Ascending aorta (tissue), 2 donors: ENCODE measurements at regions not wholly inside any gene's neighbourhood (a gene's known extent, or its start where the extent isn't known, plus 50 kb on each side); places are given as distances from the start of the nearest gene placed in this dataset.

Experiments
- DNase-seq, 2 donors: peaks; one replicate each; pipeline ENCODE4 v3.0.0-alpha.2; 2019; ENCODE audit warnings: low spot score in 2 of 2
- H3K27ac ChIP-seq, 2 donors: fragments of 200-600 bp; sonication (generic); one replicate each; pipeline ENCODE4 v1.5.1; 2016 to 2017; ENCODE audit warnings: mild to moderate bottlenecking in 1 of 2
- H3K27me3 ChIP-seq: fragments of 200-600 bp; sonication (generic); one replicate; pipeline ENCODE4 v1.5.1; 2017
- H3K36me3 ChIP-seq, 2 donors: fragments of 200-600 bp; sonication (generic); one replicate each; pipeline ENCODE4 v1.5.1; 2016
- H3K4me1 ChIP-seq, 2 donors: fragments of 200-600 bp; sonication (generic); one replicate each; pipeline ENCODE4 v1.5.1; 2016 to 2017; ENCODE audit warnings: mild to moderate bottlenecking in 1 of 2
- H3K4me3 ChIP-seq, 2 donors: fragments of 200-600 bp; sonication (generic); one replicate each; pipeline ENCODE4 v1.5.1; 2016 to 2017; ENCODE audit warnings: mild to moderate bottlenecking in 1 of 2
- H3K9me3 ChIP-seq, 2 donors: fragments of 200-600 bp; sonication (generic); one replicate each; pipeline ENCODE4 v1.5.1; 2016
- CTCF ChIP-seq, 3 experiments: fragments of 200-600 bp in 2 of 3; fragments of 450-650 bp in 1 of 3; sonication (generic) in 2 of 3; IDR thresholded peaks; one replicate each; pipeline ENCODE4 v1.5.1; 2016 to 2019; ENCODE audit warnings: antibody characterized with exemption in 3 of 3, mild to moderate bottlenecking in 1 of 3, moderate library complexity in 1 of 3
- intact Hi-C: fragments of 100-400 bp; cut with DNase I; formaldehyde crosslinking; loops from one replicate; pipeline ENCODE4 v1.15.1; 2023

- TF ChIP-seq CTCF (IDR thresholded peaks at IDR 0.05) = no peak
- Histone ChIP-seq H3K4me3 (no peak overlapping the region), H3K36me3 (no peaks in the 10 kb centered on the region), H3K27me3 (no peaks in the 10 kb centered on the region), H3K4me1 (no peaks in the 10 kb centered on the region), H3K9me3 (no peaks in the 10 kb centered on the region), H3K27ac (no peak overlapping the region)
- no peak for DNase-seq
- intact Hi-C loops = no loop called here
Observed at GRCh38 chr3:193883551-193883950, 252.4 kb upstream of the HES1 start.

GRCh38 chr3:193884027-193884426 lies 251.9 kb upstream of the HES1 start:
- Histone ChIP-seq H3K4me3 (no peak overlapping the region), H3K4me1 (no peaks in the 10 kb centered on the region), H3K9me3 (no peaks in the 10 kb centered on the region), H3K27ac (no peak overlapping the region), H3K27me3 (no peaks in the 10 kb centered on the region), H3K36me3 (no peaks in the 10 kb centered on the region)
- no peak for TF ChIP-seq CTCF (IDR thresholded peaks at IDR 0.05)
- no peak for DNase-seq
- intact Hi-C loops = no loop called here

GRCh38 chr3:193884652-193885051 lies 251.3 kb upstream of the HES1 start:
- Histone ChIP-seq H3K4me3 (no peak overlapping the region), H3K27me3 (no peaks in the 10 kb centered on the region), H3K27ac (no peak overlapping the region), H3K36me3 (no peaks in the 10 kb centered on the region), H3K9me3 (no peaks in the 10 kb centered on the region), H3K4me1 (no peaks in the 10 kb centered on the region)
- intact Hi-C loops = no loop called here
- TF ChIP-seq CTCF (IDR thresholded peaks at IDR 0.05) = no peak
- no peak for DNase-seq

- DNase-seq = no peak
- H3K27ac ChIP-seq = no peak overlapping the region
- TF ChIP-seq CTCF (IDR thresholded peaks at IDR 0.05) = no peak
- H3K27me3 ChIP-seq = no peaks in the 10 kb centered on the region
- intact Hi-C loops = no loop called here
- no peaks in the 10 kb centered on the region for H3K4me1 ChIP-seq
- H3K4me3 ChIP-seq = no peak overlapping the region
- H3K36me3 ChIP-seq = no peaks in the 10 kb centered on the region
- no peaks in the 10 kb centered on the region for H3K9me3 ChIP-seq
Observed at GRCh38 chr3:193885832-193886231, 250.1 kb upstream of the HES1 start.

GRCh38 chr3:193890016-193890897 lies 245.7 kb upstream of the HES1 start:
- intact Hi-C loops = no loop called here
- no peaks in the 10 kb centered on the region for H3K27me3 ChIP-seq
- no peaks in the 10 kb centered on the region for H3K36me3 ChIP-seq
- H3K4me3 ChIP-seq = no peak overlapping the region
- DNase-seq = no peak
- no peaks in the 10 kb centered on the region for H3K9me3 ChIP-seq
- no peak for TF ChIP-seq CTCF (IDR thresholded peaks at IDR 0.05)
- no peak overlapping the region for H3K27ac ChIP-seq
- H3K4me1 ChIP-seq = no peaks in the 10 kb centered on the region
